ENCODE measurements at regions not wholly inside any gene's neighbourhood (a gene's known extent, or its start where the extent isn't known, plus 50 kb on each side); places are given as distances from the start of the nearest gene placed in this dataset.

GRCh38 chr20:22789676-22790075 lies 205.3 kb upstream of the FOXA2 start:
- TF ChIP-seq POLR2A (IDR thresholded peaks at IDR 0.05) (no peak), POLR2AphosphoS5 (IDR thresholded peaks at IDR 0.05) (peak in 3 of 4 donors; percentile 6 to 39 (median 37))

All from sigmoid colon (tissue), 4 donors.